Fibroblast of pulmonary artery (primary cell): ENCODE measurements at regions not wholly inside any gene's neighbourhood (a gene's known extent, or its start where the extent isn't known, plus 50 kb on each side); places are given as distances from the start of the nearest gene placed in this dataset.

Experiments
- DNase-seq: peaks from one replicate; pipeline ENCODE4 v3.0.0-alpha.2; 2010; ENCODE audit warnings: low read depth
- H3K4me3 ChIP-seq: replicated peaks from 2 replicates; pipeline ENCODE4 v1.5.1; 2011; ENCODE audit warnings: low read depth, mild to moderate bottlenecking, control low read depth, low read length, moderate library complexity
- CTCF ChIP-seq: IDR thresholded peaks from 2 replicates; pipeline ENCODE4 v1.5.1; 2011; ENCODE audit warnings: mild to moderate bottlenecking, control low read depth, low read length, inconsistent platforms; ENCODE audit errors: missing control alignments

GRCh38 chr16:51025588-51026290 lies 125.3 kb downstream of the SALL1 start:
- no peak for DNase-seq
- TF ChIP-seq CTCF, result no peak
- H3K4me3 ChIP-seq, result no peak overlapping the region

GRCh38 chr16:51024703-51025102 lies 126.4 kb downstream of the SALL1 start:
- DNase-seq, result no peak
- H3K4me3 ChIP-seq, result no peak overlapping the region
- TF ChIP-seq CTCF, result no peak

GRCh38 chr16:51022955-51023354 lies 128.1 kb downstream of the SALL1 start:
- no peak for TF ChIP-seq CTCF
- no peak for DNase-seq
- H3K4me3 ChIP-seq, result no peak overlapping the region

GRCh38 chr16:51019617-51020016 lies 131.5 kb downstream of the SALL1 start:
- DNase-seq, result no peak
- no peak overlapping the region for H3K4me3 ChIP-seq
- TF ChIP-seq CTCF, result no peak

- no peak for DNase-seq
- no peak overlapping the region for H3K4me3 ChIP-seq
- TF ChIP-seq CTCF, result no peak
These were observed 133.1 kb downstream of the SALL1 start for GRCh38 chr16:51017969-51018368.

GRCh38 chr16:51012396-51012795 lies 138.7 kb downstream of the SALL1 start:
- H3K4me3 ChIP-seq, result no peak overlapping the region
- TF ChIP-seq CTCF, result no peak
- no peak for DNase-seq

GRCh38 chr16:51010817-51011216 lies 140.3 kb downstream of the SALL1 start:
- no peak for TF ChIP-seq CTCF
- no peak for DNase-seq
- H3K4me3 ChIP-seq, result no peak overlapping the region
